ENCODE measurements at regions not wholly inside any gene's neighbourhood (a gene's known extent, or its start where the extent isn't known, plus 50 kb on each side); places are given as distances from the start of the nearest gene placed in this dataset.

DNA sequence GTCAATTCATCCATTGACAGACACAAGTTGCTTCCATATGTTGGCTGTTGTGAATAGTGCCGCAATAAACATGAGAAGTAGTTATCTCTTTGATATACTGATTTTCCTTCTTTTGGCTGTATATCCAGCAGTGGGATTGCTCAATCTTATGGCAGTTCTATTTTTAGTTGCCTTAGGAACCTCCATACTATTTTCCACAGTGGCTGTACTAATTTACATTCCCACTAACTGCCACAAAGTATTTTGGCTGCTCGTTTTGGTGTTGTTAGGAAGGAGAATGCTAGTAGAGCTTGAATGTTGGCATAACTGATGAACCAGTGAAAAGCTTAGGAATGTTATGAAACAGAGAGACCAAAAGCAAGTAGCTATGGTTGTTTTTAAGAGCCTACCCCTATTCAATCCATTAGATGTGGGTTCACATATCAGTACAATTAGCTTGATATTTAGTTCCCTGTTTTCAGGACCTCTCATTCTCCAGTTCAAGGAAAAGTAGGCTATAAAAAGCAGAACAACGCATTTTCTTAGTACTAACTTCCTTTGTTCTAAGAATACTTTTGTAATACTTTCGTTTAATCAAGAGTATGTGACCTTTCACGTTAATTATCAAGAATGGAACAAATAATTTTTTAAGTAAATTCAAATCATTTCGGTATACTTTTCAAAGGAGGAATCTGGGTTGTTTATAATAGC is 100.3 kb downstream of the FAS start:
- TF ChIP-seq, protein P1, sequence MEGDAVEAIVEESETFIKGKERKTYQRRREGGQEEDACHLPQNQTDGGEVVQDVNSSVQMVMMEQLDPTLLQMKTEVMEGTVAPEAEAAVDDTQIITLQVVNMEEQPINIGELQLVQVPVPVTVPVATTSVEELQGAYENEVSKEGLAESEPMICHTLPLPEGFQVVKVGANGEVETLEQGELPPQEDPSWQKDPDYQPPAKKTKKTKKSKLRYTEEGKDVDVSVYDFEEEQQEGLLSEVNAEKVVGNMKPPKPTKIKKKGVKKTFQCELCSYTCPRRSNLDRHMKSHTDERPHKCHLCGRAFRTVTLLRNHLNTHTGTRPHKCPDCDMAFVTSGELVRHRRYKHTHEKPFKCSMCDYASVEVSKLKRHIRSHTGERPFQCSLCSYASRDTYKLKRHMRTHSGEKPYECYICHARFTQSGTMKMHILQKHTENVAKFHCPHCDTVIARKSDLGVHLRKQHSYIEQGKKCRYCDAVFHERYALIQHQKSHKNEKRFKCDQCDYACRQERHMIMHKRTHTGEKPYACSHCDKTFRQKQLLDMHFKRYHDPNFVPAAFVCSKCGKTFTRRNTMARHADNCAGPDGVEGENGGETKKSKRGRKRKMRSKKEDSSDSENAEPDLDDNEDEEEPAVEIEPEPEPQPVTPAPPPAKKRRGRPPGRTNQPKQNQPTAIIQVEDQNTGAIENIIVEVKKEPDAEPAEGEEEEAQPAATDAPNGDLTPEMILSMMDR (IDR thresholded peaks at IDR 0.05): no peak
- no peak for TF ChIP-seq POLR2A (IDR thresholded peaks at IDR 0.05)
